ENCODE measurements at regions not wholly inside any gene's neighbourhood (a gene's known extent, or its start where the extent isn't known, plus 50 kb on each side); places are given as distances from the start of the nearest gene placed in this dataset.
"Not testable (repeated sequence)": the region's sequence is repeated elsewhere in the genome, so short reads cannot be mapped to it uniquely, and the experiment has no call there.

- no peak for DNase-seq
These were observed 200.3 kb upstream of the B3GAT1 start for GRCh38 chr11:134612140-134613030.

- DNase-seq, result no peak
These were observed 199.5 kb upstream of the B3GAT1 start for GRCh38 chr11:134611537-134611936.

- no peak for DNase-seq
These were observed 198.3 kb upstream of the B3GAT1 start for GRCh38 chr11:134610116-134610910.

- no peak for DNase-seq
These were observed 197.5 kb upstream of the B3GAT1 start for GRCh38 chr11:134609361-134610115.

GRCh38 chr11:134607963-134608750, 196.1 kb upstream of the B3GAT1 start:
- DNase-seq, result no peak

GRCh38 chr11:134606251-134606650, 194.2 kb upstream of the B3GAT1 start:
- DNase-seq, result no peak

GRCh38 chr11:134604886-134605285, 192.8 kb upstream of the B3GAT1 start:
- no peak for DNase-seq

- no peak for DNase-seq
These were observed 187.3 kb upstream of the B3GAT1 start for GRCh38 chr11:134599299-134599771.

DNA sequence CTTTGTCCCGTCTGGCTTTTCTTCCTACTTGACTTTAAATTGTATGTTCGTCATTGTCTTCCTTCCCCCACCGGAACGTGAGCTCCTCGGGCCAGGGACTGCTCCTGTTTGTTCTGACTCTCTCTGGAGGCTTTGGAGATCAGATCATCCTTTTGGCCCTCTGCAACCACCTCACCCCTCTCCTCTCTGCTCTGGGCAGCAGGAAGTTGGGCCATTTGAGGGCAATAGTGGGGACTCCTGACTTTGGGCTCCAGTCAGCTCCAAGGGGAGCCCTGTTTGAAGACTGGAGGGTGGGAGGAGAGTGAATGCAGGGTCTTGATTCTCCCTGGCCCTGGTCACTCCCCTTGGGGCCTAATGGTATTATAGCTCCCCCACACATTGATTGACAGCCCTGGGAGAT, 186.3 kb upstream of the B3GAT1 start:
- DNase-seq, result no peak

DNA sequence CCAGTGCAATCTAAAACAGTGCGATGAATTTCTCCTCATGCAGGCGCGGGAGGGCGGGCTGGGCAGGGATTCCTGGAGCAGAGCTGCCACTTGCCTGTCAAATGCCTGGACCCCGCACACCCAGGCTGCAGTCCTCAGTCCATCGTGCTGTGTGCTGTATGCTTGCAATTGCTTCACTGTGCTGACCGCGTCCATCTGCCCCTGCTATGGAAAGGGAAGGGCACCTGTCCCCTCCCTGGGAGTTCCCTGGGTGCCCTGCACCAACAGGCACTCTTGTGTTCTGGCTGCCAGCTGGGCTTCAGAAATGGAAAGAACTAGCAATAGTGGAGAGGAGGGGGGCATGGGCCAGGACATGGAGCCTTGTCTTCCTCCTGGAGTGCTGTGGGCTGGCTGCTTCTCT, 185.4 kb upstream of the B3GAT1 start:
- no peak for DNase-seq

- no peak for DNase-seq
These were observed 184.4 kb upstream of the B3GAT1 start for GRCh38 chr11:134596404-134596803.

- DNase-seq, result peak in 2 of 5 experiments; percentile 22 to 52
These were observed 180.4 kb upstream of the B3GAT1 start for GRCh38 chr11:134592391-134592990.

- DNase-seq, result no peak
These were observed 179.3 kb upstream of the B3GAT1 start for GRCh38 chr11:134591338-134591737.

GRCh38 chr11:134589129-134589528, 177.1 kb upstream of the B3GAT1 start:
- DNase-seq, result no peak

DNA sequence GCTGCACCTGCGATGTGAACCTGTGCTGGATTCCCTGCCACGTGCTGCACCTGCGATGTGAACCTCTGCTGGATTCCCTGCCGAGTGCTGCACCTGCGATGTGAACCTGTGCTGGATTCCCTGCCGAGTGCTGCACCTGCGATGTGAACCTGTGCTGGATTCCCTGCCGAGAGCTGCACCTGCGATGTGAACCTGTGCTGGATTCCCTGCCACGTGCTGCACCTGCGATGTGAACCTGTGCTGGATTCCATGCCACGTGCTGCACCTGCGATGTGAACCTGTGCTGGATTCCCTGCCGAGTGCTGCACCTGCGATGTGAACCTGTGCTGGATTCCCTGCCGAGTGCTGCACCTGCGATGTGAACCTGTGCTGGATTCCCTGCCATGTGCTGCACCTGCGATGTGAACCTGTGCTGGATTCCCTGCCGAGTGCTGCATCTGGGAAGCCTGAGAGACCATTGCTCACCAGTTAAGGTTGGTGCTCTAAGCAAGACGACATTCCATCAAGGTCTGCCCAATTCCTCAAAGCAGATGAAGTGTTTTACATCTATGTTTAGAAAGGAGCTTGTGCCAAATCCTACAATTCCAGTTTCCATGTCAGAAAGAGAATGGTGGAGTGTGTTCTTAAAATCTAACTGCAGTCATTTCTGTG, 176.5 kb upstream of the B3GAT1 start:
- DNase-seq, result not testable (repeated sequence)

DNA sequence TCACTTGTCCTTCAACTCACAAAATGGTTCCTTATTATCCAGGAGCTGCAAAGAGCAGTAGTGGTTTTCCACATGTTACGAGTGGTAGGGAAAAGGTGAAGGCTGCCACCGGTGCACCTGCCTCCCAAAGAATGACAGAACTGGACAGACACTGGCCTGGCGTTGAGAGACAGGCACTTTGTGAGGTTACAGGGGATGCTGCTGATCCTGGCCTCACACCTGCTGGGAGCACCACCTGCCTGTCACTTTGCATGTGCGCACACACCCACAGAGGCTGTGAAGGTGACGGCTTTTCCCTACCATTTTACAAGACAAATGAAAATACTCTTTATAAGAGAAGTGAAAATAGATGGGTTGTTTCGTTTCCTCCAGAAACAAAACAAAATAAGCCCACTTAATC, 175.3 kb upstream of the B3GAT1 start:
- DNase-seq, result no peak

DNA sequence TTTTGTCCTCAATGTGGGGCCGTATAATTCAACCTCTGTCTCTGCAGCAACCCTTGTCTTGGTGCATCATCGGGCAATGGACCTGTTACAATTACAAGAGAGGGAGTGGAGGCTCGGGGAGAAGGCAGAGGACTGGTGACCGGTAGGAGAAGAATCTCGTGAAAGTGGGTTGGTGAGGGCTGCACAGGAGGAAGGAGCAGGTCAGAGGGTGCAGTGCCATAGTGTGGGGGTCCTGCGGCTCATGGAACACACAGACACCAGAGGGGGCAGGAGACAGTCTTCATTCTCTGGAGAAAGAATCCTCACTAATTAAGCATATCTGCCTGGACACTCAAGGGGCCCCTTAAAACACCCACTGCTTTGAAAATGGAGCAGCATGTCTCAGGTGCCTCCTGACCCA, 174.7 kb upstream of the B3GAT1 start:
- no peak for DNase-seq

DNA sequence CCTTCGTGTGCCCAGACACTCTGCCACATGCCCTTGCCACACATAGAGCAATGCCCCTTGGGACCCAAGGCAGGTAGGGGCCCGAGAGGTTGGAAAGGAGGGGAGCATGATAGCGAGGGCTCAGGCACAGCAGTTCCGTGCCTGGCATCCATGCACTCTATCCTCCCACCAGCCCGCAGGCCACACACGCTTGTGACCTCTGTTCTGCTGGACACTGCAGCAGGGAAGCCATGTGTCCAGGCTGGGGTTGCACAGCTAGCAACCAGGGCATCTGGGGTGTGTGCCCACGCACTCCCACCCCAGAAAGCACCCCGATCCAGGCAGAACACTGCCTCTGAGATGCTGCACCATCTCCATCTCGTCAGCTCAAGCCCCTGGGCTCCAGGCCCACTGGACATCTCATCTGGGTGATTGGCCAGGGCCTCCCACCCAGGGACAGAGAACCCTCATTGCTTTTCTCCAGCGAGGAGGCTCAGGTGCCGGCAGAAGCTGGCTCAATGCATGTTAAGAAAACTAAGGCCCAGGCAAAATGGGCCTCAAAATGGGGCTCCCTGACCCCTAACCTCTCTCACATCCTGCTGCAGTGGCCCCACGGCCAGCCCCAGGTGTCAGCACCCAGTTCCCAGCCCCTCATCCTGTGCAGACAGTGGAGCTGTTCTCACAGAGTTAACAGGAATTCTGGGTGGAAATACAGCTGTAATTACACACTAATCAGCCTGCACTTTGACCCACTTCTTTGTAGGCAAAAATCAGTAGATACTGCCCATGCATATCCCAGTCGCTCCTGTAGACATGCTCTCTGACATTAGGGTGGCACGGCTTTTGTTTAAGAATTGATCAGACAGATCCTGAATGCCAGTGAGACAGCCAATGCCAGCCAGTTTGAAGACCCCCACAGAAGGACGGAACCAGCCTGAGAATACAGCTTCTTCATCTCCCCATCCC, 173.9 kb upstream of the B3GAT1 start:
- DNase-seq, result no peak

- no peak for DNase-seq
These were observed 172.8 kb upstream of the B3GAT1 start for GRCh38 chr11:134584706-134585445.

Data from T-helper 2 cell (primary cell).